ENCODE measurements at regions not wholly inside any gene's neighbourhood (a gene's known extent, or its start where the extent isn't known, plus 50 kb on each side); places are given as distances from the start of the nearest gene placed in this dataset.

DNA sequence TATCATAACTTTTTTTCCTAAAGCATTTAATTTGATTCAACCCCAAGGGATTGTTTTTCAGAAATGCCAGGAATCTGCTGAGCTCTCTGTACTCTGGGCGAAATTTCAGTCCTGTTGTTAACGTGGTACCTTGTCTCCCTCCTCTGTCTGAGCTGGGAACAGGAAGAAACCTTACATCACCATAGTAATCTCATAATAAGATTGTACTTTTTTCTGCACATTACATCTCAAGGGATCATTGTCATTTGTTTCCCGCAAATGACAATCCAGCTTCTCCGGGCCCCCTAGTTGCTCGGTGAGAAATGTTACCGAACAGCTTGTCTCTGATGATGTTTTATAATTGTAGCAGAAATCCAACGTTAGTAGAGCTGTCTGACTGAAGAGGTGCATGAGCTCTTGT is 152.7 kb upstream of the ERCC4 start:
- H3K4me1 ChIP-seq = no peaks in the 10 kb centered on the region
- no peak for TF ChIP-seq CTCF (IDR thresholded peaks at IDR 0.05)
- no peaks in the 10 kb centered on the region for H3K9me3 ChIP-seq
- no peak overlapping the region for H3K27ac ChIP-seq
- H3K27me3 ChIP-seq = no peaks in the 10 kb centered on the region
- no peaks in the 10 kb centered on the region for H3K36me3 ChIP-seq
- H3K4me3 ChIP-seq = no peak overlapping the region
- intact Hi-C loops (cut with DNase I; ENCODE audit: low total_unique reads) = no loop called here
- 48 to 68% (median 64%) methylated on average over 7 of the region's 7 CpGs for WGBS, 5 donors
- peak in 1 of 2 donors; percentile 53 for DNase-seq

DNA sequence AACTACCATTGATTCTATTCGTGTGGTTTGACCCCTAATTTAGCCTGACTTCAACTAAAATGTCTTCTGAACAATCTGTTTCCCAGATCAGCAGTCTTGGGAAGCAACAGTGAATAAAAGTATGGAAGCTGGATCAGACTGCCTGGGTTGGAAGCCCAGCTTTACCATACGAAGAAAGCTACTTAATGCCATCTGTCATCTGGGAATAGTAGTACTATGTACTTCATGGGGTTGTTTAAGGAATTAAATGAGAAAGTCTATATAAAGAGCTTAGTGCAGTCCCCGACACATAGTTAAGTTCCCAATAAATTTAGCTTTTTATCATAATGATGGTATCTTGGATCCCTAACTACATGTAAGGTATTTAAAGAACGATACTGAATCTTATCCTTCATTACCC is 151.5 kb upstream of the ERCC4 start:
- Histone ChIP-seq H3K36me3 (no peaks in the 10 kb centered on the region), H3K27ac (no peak overlapping the region), H3K9me3 (no peaks in the 10 kb centered on the region), H3K27me3 (no peaks in the 10 kb centered on the region), H3K4me3 (no peak overlapping the region), H3K4me1 (no peaks in the 10 kb centered on the region)
- TF ChIP-seq POLR2AphosphoS5 (IDR thresholded peaks at IDR 0.05) = no peak
- DNase-seq = no peak
- intact Hi-C loops (cut with DNase I; ENCODE audit: low total_unique reads) = no loop called here
- WGBS, 5 donors = 58 to 69% (median 66%) methylated on average over 4 of the region's 4 CpGs

DNA sequence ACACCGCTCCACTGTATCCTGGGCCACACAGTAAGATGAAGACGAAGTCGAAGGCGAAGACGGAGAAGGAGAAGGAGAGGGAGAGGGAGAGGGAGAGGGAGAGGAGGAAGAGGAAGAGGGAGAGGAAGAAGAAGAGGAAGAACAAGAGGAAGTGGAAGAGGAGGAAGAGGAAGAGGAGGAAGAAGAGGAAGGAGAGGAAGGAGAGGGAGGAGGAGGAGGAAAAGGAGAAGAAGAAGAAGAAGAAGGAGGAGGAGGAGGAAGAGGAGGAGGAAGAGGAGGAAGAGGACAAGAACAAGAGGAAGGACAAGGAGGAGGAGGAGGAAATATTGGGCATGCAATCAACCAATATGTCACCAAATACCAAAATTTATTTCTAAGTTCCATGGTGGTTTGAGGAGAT is 149.5 kb upstream of the ERCC4 start:
- TF ChIP-seq CTCF (IDR thresholded peaks at IDR 0.05) (no peak), POLR2A (IDR thresholded peaks at IDR 0.05) (no peak)
- WGBS, 5 donors = 90 to 99% (median 96%) methylated on average over 5 of the region's 5 CpGs
- intact Hi-C loops (cut with DNase I; ENCODE audit: low total_unique reads) = no loop called here

GRCh38 chr16:13772782-13773181 is 147.2 kb upstream of the ERCC4 start:
- TF ChIP-seq POLR2AphosphoS5 (IDR thresholded peaks at IDR 0.05) = no peak
- no peak for TF ChIP-seq CTCF (IDR thresholded peaks at IDR 0.05)
- TF ChIP-seq EP300 (IDR thresholded peaks at IDR 0.05) = no peak
- TF ChIP-seq POLR2A (IDR thresholded peaks at IDR 0.05) = no peak
- no peaks in the 10 kb centered on the region for H3K27me3 ChIP-seq
- H3K27ac ChIP-seq = no peak overlapping the region
- H3K36me3 ChIP-seq = no peaks in the 10 kb centered on the region
- no peak for DNase-seq
- no peak overlapping the region for H3K4me3 ChIP-seq
- no peaks in the 10 kb centered on the region for H3K4me1 ChIP-seq
- intact Hi-C loops (cut with DNase I; ENCODE audit: low total_unique reads) = no loop called here
- WGBS, 5 donors = 70 to 91% (median 79%) methylated on average over 1 of the region's 1 CpG
- H3K9me3 ChIP-seq = peaks cover 0 to 6% (median 2%) of the 10 kb centered on the region in 4 donors

More for the DNA sequence above, 149.5 kb upstream of the ERCC4 start:
- H3K9me3 ChIP-seq = peaks cover 0 to 3% (median 1%) of the 10 kb centered on the region in 4 donors
- H3K4me3 ChIP-seq = no peak overlapping the region
- H3K27ac ChIP-seq = no peak overlapping the region
- H3K36me3 ChIP-seq = no peaks in the 10 kb centered on the region
- DNase-seq = no peak
- no peaks in the 10 kb centered on the region for H3K4me1 ChIP-seq
- H3K27me3 ChIP-seq = no peaks in the 10 kb centered on the region

DNA sequence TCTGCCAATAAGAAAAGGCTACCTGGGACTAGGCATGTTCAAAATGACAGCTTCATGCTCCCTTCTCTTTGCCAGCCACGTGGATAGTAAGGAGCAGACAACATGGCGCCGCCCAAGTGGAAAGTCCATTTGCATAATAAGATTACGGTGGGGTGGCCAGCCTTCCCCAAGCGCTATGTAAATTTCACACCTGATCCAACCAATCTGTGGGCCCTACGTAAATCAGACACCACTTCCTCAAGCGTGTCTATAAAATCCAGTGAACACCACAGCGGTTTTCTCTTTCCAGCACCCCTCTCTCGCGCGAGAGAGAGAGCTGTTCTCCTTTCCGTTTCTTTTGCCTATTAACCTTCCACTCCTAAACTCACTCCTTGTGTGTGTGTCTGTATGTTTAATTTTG is 140.3 kb upstream of the ERCC4 start:
- intact Hi-C loops (cut with DNase I; ENCODE audit: low total_unique reads) = no loop called here
- Histone ChIP-seq H3K9me3 (peaks cover 0 to 16% (median 12%) of the 10 kb centered on the region in 4 donors), H3K27me3 (no peaks in the 10 kb centered on the region), H3K4me1 (no peaks in the 10 kb centered on the region), H3K4me3 (no peak overlapping the region), H3K36me3 (no peaks in the 10 kb centered on the region), H3K27ac (no peak overlapping the region)
- no peak for TF ChIP-seq POLR2AphosphoS5 (IDR thresholded peaks at IDR 0.05)
- 72 to 84% (median 76%) methylated on average over 11 to 12 of the region's 12 CpGs for WGBS, 5 donors
- DNase-seq = no peak

Data from stomach (tissue), 8 donors.